ENCODE measurements at regions not wholly inside any gene's neighbourhood (a gene's known extent, or its start where the extent isn't known, plus 50 kb on each side); places are given as distances from the start of the nearest gene placed in this dataset.

DNA sequence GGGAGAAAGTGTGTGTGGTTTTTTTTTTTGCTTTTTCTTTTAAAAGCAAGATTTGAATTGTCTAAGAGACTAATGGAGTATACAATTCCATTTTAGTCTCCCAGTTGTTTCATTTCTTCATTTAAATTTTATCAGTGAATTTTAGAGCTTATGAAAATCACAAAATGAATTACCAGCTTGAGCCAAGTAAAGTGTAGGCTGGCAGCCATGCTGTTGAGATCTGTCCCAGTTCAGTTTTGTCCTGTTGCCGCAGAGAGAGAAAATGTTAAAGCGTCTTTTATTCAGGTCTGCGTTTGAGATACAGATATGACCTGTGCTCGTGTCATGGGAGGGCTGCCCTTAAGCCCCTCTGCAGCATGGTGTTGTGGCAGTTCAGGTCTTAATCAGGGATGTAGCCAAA is 256.5 kb downstream of the IPO8 start:
- Mint-ChIP-seq H3K27ac (no peak overlapping the region), H3K36me3 (ENCODE audit: low read depth) (no peaks in the 10 kb centered on the region), H3K4me1 (ENCODE audit: low read depth) (no peaks in the 10 kb centered on the region), H3K4me3 (no peak overlapping the region), H3K9me3 (no peaks in the 10 kb centered on the region), H3K27me3 (ENCODE audit: low read depth) (no peaks in the 10 kb centered on the region)
- no peak for DNase-seq (ENCODE audit: low spot score)

DNA sequence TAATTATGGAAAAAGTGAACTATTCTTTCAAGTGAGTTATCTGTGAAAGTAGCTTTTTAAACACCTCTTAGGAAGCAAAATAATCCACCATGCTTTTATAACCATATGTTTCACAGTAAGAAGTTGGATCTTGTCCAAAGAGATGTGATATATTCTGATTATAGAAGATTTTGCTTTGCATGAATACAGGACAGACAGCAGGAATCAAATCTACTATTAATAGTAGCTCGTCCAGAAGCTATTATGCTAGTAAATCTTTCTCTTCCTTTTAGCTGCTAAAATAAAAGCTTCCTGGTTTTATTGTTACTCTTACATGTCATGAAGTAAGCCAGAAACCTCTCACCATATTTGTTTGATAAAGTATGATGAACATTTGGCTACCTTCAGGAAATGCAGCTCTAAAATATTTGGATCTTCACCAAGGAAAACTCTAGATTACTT is 257.0 kb downstream of the IPO8 start:
- DNase-seq (ENCODE audit: low spot score), result no peak
- Mint-ChIP-seq H3K27me3 (ENCODE audit: low read depth) (no peaks in the 10 kb centered on the region), H3K4me3 (no peak overlapping the region), H3K9me3 (no peaks in the 10 kb centered on the region), H3K36me3 (ENCODE audit: low read depth) (no peaks in the 10 kb centered on the region), H3K27ac (no peak overlapping the region), H3K4me1 (ENCODE audit: low read depth) (no peaks in the 10 kb centered on the region)

DNA sequence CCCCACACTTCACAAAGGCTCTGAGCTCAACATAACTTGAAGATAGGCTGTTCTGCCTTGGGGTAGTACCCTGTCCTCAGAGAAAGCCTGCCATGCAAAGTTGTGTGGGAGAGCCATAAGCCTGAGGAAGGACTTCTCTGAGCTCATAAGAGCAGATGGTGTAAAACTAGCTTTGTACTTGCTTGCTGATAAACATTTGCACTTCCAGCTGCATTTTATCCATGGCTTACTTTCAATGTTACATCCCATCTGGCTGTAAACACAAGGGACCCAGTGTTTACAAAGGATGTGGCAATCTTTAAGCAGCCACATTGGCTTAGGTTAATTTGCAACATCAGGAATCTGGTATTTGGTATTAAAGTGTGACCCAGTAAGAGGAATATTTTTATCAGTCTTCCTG is 258.1 kb downstream of the IPO8 start:
- no peak for DNase-seq (ENCODE audit: low spot score)
- H3K4me1 Mint-ChIP-seq (ENCODE audit: low read depth), result no peaks in the 10 kb centered on the region
- H3K27me3 Mint-ChIP-seq (ENCODE audit: low read depth), result no peaks in the 10 kb centered on the region
- no peaks in the 10 kb centered on the region for H3K36me3 Mint-ChIP-seq (ENCODE audit: low read depth)
- no peak overlapping the region for H3K4me3 Mint-ChIP-seq
- no peak overlapping the region for H3K27ac Mint-ChIP-seq
- no peaks in the 10 kb centered on the region for H3K9me3 Mint-ChIP-seq

DNA sequence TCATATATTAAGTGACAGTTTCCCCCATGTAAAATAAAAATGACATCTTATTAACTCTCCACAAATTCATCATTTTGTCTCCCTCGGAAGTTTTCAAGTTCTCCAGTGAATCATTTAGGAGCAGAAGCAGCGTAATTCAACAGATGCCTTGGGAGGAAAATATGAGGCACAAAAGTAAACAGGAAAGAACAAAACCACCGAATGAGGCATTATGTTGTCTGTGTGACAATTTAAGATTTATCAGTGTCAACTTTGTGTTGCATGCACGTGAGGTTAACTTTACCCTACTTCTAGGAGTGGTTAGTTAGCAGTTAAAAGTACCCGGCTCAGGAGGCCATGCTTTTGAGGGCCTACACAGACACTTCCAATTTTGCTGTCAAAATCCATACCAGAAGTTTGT is 258.6 kb downstream of the IPO8 start:
- Mint-ChIP-seq H3K9me3 (no peaks in the 10 kb centered on the region), H3K4me3 (no peak overlapping the region), H3K27me3 (ENCODE audit: low read depth) (no peaks in the 10 kb centered on the region), H3K36me3 (ENCODE audit: low read depth) (no peaks in the 10 kb centered on the region), H3K27ac (no peak overlapping the region), H3K4me1 (ENCODE audit: low read depth) (no peaks in the 10 kb centered on the region)
- no peak for DNase-seq (ENCODE audit: low spot score)

DNA sequence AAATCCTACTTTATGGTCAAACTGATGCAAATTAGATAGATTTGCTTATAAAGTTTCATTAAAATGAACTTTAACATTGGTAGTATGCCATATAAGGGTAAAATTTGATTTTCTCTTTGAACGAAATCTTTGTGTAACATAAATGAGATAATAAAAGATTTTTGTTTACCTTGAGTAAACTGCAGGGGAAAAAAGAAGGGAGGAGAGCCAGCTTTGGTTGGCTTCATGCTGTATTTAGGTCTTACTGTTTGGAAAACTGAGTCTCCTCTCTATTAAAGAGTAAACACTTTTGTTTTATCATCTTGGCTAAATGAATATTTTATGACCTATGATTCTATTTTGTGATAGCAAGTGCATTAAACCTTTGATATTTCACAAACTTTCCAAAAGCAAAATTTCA is 267.6 kb downstream of the IPO8 start:
- Mint-ChIP-seq H3K27me3 (ENCODE audit: low read depth) (no peaks in the 10 kb centered on the region), H3K4me3 (no peak overlapping the region), H3K9me3 (peaks cover 9% of the 10 kb centered on the region), H3K27ac (no peak overlapping the region), H3K36me3 (ENCODE audit: low read depth) (no peaks in the 10 kb centered on the region), H3K4me1 (ENCODE audit: low read depth) (no peaks in the 10 kb centered on the region)
- no peak for DNase-seq (ENCODE audit: low spot score)

DNA sequence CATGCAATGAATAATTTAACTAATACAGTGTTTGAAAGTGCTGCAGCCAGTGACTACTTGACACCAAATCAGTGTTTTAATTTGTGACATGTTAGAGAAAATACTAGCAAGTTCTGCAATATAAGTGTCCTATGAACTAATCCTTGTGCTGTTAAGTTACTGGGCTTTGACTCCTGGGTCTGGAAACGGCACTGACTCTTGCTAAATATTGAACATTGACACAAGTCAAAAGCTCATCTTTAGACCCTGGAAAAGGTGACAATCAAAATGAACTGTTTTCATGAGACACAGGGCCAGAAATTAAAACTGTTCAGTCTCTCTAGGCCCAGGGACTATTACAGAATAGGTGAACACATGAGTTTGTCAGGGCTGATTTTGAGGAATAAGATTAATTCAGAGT is 268.1 kb downstream of the IPO8 start:
- Mint-ChIP-seq H3K27me3 (ENCODE audit: low read depth) (no peaks in the 10 kb centered on the region), H3K36me3 (ENCODE audit: low read depth) (no peaks in the 10 kb centered on the region), H3K9me3 (peaks cover 9% of the 10 kb centered on the region), H3K4me1 (ENCODE audit: low read depth) (no peaks in the 10 kb centered on the region), H3K27ac (no peak overlapping the region), H3K4me3 (no peak overlapping the region)
- DNase-seq (ENCODE audit: low spot score), result no peak

DNA sequence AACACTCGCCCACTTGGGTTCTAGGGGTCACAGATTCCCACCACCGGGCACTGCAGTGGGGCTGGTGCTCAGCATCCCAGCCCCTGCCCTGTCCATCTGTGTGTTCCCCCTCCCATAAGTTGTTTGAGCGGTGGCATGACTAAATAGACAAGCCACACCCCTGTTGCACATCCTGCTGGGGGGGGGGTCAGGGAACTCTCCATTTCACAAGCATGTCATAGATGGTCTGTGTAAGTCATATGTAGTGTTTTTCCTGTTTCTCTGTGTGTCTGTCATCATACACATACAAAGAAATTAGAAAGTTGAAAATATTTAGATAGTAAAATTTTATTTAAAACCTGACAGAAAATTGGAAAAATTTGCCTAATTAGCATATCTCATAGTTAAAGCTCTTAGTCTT is 270.2 kb downstream of the IPO8 start:
- Mint-ChIP-seq H3K4me3 (no peak overlapping the region), H3K27ac (no peak overlapping the region), H3K4me1 (ENCODE audit: low read depth) (no peaks in the 10 kb centered on the region), H3K9me3 (peaks cover 9% of the 10 kb centered on the region), H3K27me3 (ENCODE audit: low read depth) (no peaks in the 10 kb centered on the region), H3K36me3 (ENCODE audit: low read depth) (no peaks in the 10 kb centered on the region)
- no peak for DNase-seq (ENCODE audit: low spot score)

DNA sequence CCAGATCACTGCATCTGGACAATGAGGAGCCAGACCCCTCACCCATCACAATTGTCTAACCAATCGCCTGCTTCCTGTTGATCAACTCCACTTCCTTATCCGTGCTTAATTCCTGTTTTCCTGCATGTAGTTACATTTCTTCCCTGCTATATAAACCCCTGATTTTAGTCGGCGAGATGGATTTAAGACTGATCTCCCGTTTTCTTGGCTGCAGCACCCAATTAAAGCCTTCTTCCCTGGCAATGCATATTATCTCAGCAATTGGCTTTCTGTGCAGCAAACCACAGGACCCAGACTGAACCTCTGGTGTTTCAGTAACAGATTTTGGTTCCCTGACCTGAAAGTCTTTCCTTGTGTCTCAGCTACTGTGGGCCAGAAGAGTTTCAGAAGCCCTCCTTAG is 272.3 kb downstream of the IPO8 start:
- peaks cover 9% of the 10 kb centered on the region for H3K9me3 Mint-ChIP-seq
- no peaks in the 10 kb centered on the region for H3K4me1 Mint-ChIP-seq (ENCODE audit: low read depth)
- no peak overlapping the region for H3K4me3 Mint-ChIP-seq
- H3K27ac Mint-ChIP-seq, result no peak overlapping the region
- H3K36me3 Mint-ChIP-seq (ENCODE audit: low read depth), result no peaks in the 10 kb centered on the region
- DNase-seq (ENCODE audit: low spot score), result no peak
- no peaks in the 10 kb centered on the region for H3K27me3 Mint-ChIP-seq (ENCODE audit: low read depth)

DNA sequence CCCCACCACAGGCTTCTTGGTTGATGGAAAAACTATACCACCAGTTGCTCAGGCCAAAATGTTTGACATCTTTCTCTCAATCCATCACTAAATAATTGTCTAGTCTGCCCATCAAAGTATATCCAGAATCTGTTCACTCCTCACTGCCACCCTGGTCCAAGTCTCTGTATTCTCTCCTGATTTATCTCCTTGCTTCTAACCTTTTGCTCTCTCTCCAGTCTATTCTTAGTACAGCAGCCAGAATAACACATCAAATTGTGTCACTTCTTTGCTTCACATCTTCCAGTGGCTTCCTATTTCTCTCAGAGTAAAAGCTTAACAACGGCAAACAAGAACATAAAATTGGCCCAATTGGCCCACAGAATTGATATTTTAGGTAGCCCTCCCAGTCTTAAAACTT is 272.8 kb downstream of the IPO8 start:
- no peaks in the 10 kb centered on the region for H3K36me3 Mint-ChIP-seq (ENCODE audit: low read depth)
- H3K27me3 Mint-ChIP-seq (ENCODE audit: low read depth), result no peaks in the 10 kb centered on the region
- no peak for DNase-seq (ENCODE audit: low spot score)
- no peak overlapping the region for H3K27ac Mint-ChIP-seq
- no peaks in the 10 kb centered on the region for H3K4me1 Mint-ChIP-seq (ENCODE audit: low read depth)
- peaks cover 9% of the 10 kb centered on the region for H3K9me3 Mint-ChIP-seq
- no peak overlapping the region for H3K4me3 Mint-ChIP-seq

DNA sequence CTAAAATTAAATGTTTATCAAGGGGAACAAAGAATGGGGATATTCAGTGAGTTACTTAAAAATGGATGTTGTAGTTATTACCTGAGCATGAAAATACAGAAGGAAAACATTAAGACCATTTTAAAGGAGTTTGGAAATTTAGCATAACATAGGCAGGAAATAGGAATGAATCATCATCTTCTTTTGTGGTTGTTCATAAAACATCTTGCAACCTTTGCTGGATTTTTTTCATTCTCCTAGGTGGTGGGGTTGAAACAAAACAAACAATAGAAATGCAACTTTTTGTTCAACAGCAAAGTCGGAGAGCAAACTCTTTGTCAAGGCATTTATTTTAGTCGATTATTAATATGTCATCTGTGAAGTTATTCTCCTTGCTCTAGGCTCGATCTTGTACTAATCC is 275.1 kb downstream of the IPO8 start:
- no peak overlapping the region for H3K4me3 Mint-ChIP-seq
- DNase-seq (ENCODE audit: low spot score), result no peak
- H3K4me1 Mint-ChIP-seq (ENCODE audit: low read depth), result no peaks in the 10 kb centered on the region
- no peaks in the 10 kb centered on the region for H3K27me3 Mint-ChIP-seq (ENCODE audit: low read depth)
- H3K36me3 Mint-ChIP-seq (ENCODE audit: low read depth), result no peaks in the 10 kb centered on the region
- H3K9me3 Mint-ChIP-seq, result peaks cover 9% of the 10 kb centered on the region
- H3K27ac Mint-ChIP-seq, result no peak overlapping the region

DNA sequence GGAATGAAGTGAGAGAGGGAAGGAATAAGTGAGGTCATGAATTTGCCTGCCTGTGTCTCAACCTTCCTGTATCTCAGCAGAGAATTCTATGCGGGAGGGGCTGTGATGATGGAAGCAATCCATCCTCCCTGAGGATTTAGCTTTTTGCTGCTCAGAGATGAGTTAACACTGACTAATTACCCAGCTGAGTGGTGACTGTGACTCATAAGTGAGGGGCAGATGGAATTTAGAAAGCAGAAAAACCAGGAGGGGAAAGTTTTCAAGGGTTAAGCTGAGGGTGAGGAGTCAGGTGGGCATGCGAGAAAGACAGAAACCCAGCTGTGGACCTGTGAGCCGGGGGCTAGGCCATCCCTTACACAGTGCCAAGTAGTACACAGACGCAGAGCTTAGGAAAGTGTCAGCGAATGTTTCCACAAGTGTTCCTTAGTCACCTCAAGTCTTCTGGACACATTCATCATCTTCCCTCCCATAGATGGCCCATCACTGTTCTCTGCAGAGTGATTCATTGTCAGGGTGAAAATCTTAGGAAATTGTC is 277.9 kb downstream of the IPO8 start:
- H3K36me3 Mint-ChIP-seq (ENCODE audit: low read depth), result no peaks in the 10 kb centered on the region
- no peaks in the 10 kb centered on the region for H3K9me3 Mint-ChIP-seq
- no peaks in the 10 kb centered on the region for H3K4me1 Mint-ChIP-seq (ENCODE audit: low read depth)
- no peaks in the 10 kb centered on the region for H3K27me3 Mint-ChIP-seq (ENCODE audit: low read depth)
- no peak for DNase-seq (ENCODE audit: low spot score)
- no peak overlapping the region for H3K27ac Mint-ChIP-seq
- no peak overlapping the region for H3K4me3 Mint-ChIP-seq

DNA sequence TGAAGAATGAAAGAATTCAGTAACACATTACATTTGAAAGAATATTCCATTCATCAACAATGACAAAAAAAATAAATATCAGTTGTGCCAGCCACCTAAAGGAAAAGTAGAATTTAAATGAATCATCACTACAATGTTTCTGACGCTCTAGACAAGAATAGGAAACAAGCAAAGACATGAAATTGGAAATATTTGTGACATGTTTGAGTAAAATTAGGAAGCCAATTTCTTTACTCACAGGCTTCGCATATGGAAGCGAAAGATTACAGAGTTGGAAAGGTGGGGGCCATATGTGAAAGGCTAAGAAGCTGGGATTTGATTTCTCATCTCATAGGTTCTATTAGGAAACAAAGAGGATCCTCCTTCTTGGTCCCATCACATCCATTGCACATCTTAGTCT is 279.0 kb downstream of the IPO8 start:
- no peaks in the 10 kb centered on the region for H3K36me3 Mint-ChIP-seq (ENCODE audit: low read depth)

DNA sequence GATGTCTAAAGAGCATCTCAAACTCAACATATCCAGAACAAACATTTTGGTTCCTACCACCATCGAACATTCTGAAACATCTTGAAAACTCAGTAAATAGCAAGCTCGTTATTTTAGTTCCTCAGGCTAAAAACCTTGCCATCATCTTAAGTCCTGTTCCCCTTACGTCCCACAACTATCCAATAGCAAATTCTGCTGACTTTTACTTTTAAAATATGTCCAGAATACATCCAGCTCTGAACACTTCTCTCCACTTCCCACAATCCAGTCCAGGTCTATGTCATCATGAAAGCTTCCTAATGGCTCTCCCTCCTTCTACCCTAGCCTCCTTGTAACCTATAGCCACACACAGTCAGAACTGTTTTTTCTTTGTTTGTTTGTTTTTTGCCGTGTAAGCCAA is 279.9 kb downstream of the IPO8 start:
- Mint-ChIP-seq H3K27me3 (ENCODE audit: low read depth) (no peaks in the 10 kb centered on the region), H3K27ac (no peak overlapping the region), H3K4me3 (no peak overlapping the region), H3K36me3 (ENCODE audit: low read depth) (no peaks in the 10 kb centered on the region), H3K9me3 (no peaks in the 10 kb centered on the region), H3K4me1 (ENCODE audit: low read depth) (no peaks in the 10 kb centered on the region)
- DNase-seq (ENCODE audit: low spot score), result no peak

More for the DNA sequence above, 279.0 kb downstream of the IPO8 start:
- no peaks in the 10 kb centered on the region for H3K27me3 Mint-ChIP-seq (ENCODE audit: low read depth)
- no peak overlapping the region for H3K27ac Mint-ChIP-seq
- H3K4me1 Mint-ChIP-seq (ENCODE audit: low read depth), result no peaks in the 10 kb centered on the region
- H3K9me3 Mint-ChIP-seq, result no peaks in the 10 kb centered on the region
- H3K4me3 Mint-ChIP-seq, result no peak overlapping the region
- DNase-seq (ENCODE audit: low spot score), result no peak

DNA sequence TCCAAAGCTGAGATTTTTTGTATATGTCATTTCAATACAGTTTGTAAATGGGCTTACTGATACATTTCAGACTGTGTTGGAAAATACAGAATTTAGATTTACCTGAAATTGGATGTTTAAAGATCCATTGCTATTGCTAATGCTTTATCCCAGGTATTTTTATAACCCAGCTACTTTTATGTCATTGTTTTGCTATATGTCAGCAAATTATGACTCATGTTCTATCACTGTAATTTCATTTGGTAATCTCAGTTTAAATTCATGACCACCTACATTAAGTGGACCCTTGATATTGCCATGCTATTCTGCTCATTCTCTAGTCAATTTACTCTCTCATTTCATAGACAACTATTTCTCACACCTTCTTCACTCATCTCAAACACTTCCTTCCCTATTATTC is 281.2 kb downstream of the IPO8 start:
- no peak overlapping the region for H3K4me3 Mint-ChIP-seq
- H3K27ac Mint-ChIP-seq, result no peak overlapping the region
- no peaks in the 10 kb centered on the region for H3K4me1 Mint-ChIP-seq (ENCODE audit: low read depth)
- DNase-seq (ENCODE audit: low spot score), result no peak
- H3K36me3 Mint-ChIP-seq (ENCODE audit: low read depth), result no peaks in the 10 kb centered on the region
- H3K27me3 Mint-ChIP-seq (ENCODE audit: low read depth), result no peaks in the 10 kb centered on the region
- no peaks in the 10 kb centered on the region for H3K9me3 Mint-ChIP-seq

DNA sequence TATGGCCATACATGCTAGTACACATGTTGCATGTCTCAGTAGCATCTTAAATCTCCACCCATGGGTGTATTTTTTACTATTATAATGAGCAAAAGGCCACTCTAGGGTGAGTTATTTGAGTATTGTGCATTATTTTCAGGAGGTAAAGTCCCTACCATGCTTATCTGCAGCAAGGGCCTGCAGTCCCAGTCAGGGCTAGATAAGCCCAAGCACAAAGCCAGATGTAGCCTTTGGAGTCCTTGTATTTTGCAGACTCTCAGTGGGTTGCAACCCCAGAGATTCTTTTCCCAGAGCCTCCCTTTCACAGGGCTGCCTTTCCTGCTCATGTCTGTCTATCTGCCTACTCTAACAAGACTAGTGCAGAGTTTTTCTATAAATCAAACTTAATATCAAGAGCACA is 295.3 kb downstream of the IPO8 start:
- Mint-ChIP-seq H3K4me3 (no peak overlapping the region), H3K9me3 (peaks cover 4% of the 10 kb centered on the region), H3K36me3 (ENCODE audit: low read depth) (no peaks in the 10 kb centered on the region), H3K27ac (no peak overlapping the region), H3K4me1 (ENCODE audit: low read depth) (no peaks in the 10 kb centered on the region), H3K27me3 (ENCODE audit: low read depth) (no peaks in the 10 kb centered on the region)
- no peak for DNase-seq (ENCODE audit: low spot score)

All from T-helper 2 cell treated with Interferon-gamma antibody and Interleukin-4, amounts not matched to agents 5 μg/mL and 100 μg/mL, for 36 hours (primary cell).